Ovary (tissue), 3 donors: ENCODE measurements at regions not wholly inside any gene's neighbourhood (a gene's known extent, or its start where the extent isn't known, plus 50 kb on each side); places are given as distances from the start of the nearest gene placed in this dataset.

Experiments
- CTCF ChIP-seq, 3 donors: fragments of 450-650 bp in 2 of 3; fragments of 200-600 bp in 1 of 3; IDR thresholded peaks; one replicate each; pipeline versions ENCODE4 v1.5.1 to v1.8.0; 2016 to 2022; ENCODE audit warnings: antibody characterized with exemption in 3 of 3, mild to moderate bottlenecking in 1 of 3
- POLR2A ChIP-seq: fragments of 450-650 bp; IDR thresholded peaks from one replicate; pipeline ENCODE4 v1.6.1; 2017; ENCODE audit warnings: antibody characterized with exemption, mild to moderate bottlenecking, moderate library complexity
- donor health status: DM: no; HTN: no; CAD: no.

- TF ChIP-seq CTCF (IDR thresholded peaks at IDR 0.05) (no peak), POLR2A (no peak)
Observed at GRCh38 chr10:57897611-57898010, 370.1 kb downstream of the IPMK start.
